WI38 (cell line): ENCODE measurements at regions not wholly inside any gene's neighbourhood (a gene's known extent, or its start where the extent isn't known, plus 50 kb on each side); places are given as distances from the start of the nearest gene placed in this dataset.

Experiments used
- H3K4me3 ChIP-seq: 2 replicates; pipeline ENCODE4 v1.5.1; 2011; ENCODE audit warnings: low read depth, mild to moderate bottlenecking, control low read depth, low read length
- CTCF ChIP-seq: IDR thresholded peaks from 2 replicates; pipeline ENCODE4 v1.5.1; 2012; ENCODE audit warnings: low read depth, mild to moderate bottlenecking, control low read depth, low read length

GRCh38 chr6:49333345-49334125 lies 129.5 kb downstream of the MMUT start:
- TF ChIP-seq CTCF, result no peak
- H3K4me3 ChIP-seq, result no peak overlapping the region

- no peak overlapping the region for H3K4me3 ChIP-seq
- no peak for TF ChIP-seq CTCF
These were observed 130.3 kb downstream of the MMUT start for GRCh38 chr6:49332781-49333180.

- no peak for TF ChIP-seq CTCF
- no peak overlapping the region for H3K4me3 ChIP-seq
These were observed 133.9 kb downstream of the MMUT start for GRCh38 chr6:49329186-49329585.

- no peak overlapping the region for H3K4me3 ChIP-seq
- no peak for TF ChIP-seq CTCF
These were observed 134.9 kb downstream of the MMUT start for GRCh38 chr6:49328051-49328744.

GRCh38 chr6:49327571-49327970 lies 135.5 kb downstream of the MMUT start:
- no peak for TF ChIP-seq CTCF
- H3K4me3 ChIP-seq, result no peak overlapping the region

GRCh38 chr6:49327005-49327404 lies 136.0 kb downstream of the MMUT start:
- H3K4me3 ChIP-seq, result no peak overlapping the region
- TF ChIP-seq CTCF, result no peak

- TF ChIP-seq CTCF, result no peak
These were observed 136.7 kb downstream of the MMUT start for GRCh38 chr6:49326347-49326746.

More at GRCh38 chr6:49326347-49326746, 136.7 kb downstream of the MMUT start:
- no peak overlapping the region for H3K4me3 ChIP-seq
